Osteocyte (in vitro differentiated cells): ENCODE measurements at regions not wholly inside any gene's neighbourhood (a gene's known extent, or its start where the extent isn't known, plus 50 kb on each side); places are given as distances from the start of the nearest gene placed in this dataset.
A peak's percentile ranks its signal among the peaks of the same experiment; 100 is the strongest.
"Not testable (repeated sequence)": the region's sequence is repeated elsewhere in the genome, so short reads cannot be mapped to it uniquely, and the experiment has no call there.

Experiments used
- DNase-seq: peaks from one replicate; pipeline ENCODE4 v3.0.0; 2021; ENCODE audit warnings: mixed read lengths; ENCODE audit not compliant: unreplicated experiment; ENCODE audit errors: extremely low spot score
- H3K27ac Mint-ChIP-seq: one replicate; pipeline ENCODE4 v1.8.0; 2021; ENCODE audit warnings: mild to moderate bottlenecking, mixed read lengths; ENCODE audit not compliant: unreplicated experiment
- H3K27me3 Mint-ChIP-seq: one replicate; pipeline ENCODE4 v1.8.0; 2021; ENCODE audit warnings: mixed read lengths; ENCODE audit not compliant: unreplicated experiment
- H3K36me3 Mint-ChIP-seq: one replicate; pipeline ENCODE4 v1.8.0; 2021; ENCODE audit warnings: mixed read lengths; ENCODE audit not compliant: unreplicated experiment
- H3K4me1 Mint-ChIP-seq: one replicate; pipeline ENCODE4 v1.8.0; 2021; ENCODE audit warnings: mixed read lengths; ENCODE audit not compliant: unreplicated experiment
- H3K4me3 Mint-ChIP-seq: one replicate; pipeline ENCODE4 v1.8.0; 2021; ENCODE audit warnings: mild to moderate bottlenecking, moderate library complexity, mixed read lengths; ENCODE audit not compliant: unreplicated experiment
- H3K9me3 Mint-ChIP-seq: one replicate; pipeline ENCODE4 v1.8.0; 2021; ENCODE audit warnings: mixed read lengths; ENCODE audit not compliant: unreplicated experiment
- TF ChIP-seq, protein P1 (sequence below): fragments of 200-600 bp; sonication (generic); IDR thresholded peaks from 2 replicates; pipeline ENCODE4 v1.5.0; 2021; ENCODE audit warnings: antibody characterized with exemption, mild to moderate bottlenecking, moderate library complexity

DNA sequence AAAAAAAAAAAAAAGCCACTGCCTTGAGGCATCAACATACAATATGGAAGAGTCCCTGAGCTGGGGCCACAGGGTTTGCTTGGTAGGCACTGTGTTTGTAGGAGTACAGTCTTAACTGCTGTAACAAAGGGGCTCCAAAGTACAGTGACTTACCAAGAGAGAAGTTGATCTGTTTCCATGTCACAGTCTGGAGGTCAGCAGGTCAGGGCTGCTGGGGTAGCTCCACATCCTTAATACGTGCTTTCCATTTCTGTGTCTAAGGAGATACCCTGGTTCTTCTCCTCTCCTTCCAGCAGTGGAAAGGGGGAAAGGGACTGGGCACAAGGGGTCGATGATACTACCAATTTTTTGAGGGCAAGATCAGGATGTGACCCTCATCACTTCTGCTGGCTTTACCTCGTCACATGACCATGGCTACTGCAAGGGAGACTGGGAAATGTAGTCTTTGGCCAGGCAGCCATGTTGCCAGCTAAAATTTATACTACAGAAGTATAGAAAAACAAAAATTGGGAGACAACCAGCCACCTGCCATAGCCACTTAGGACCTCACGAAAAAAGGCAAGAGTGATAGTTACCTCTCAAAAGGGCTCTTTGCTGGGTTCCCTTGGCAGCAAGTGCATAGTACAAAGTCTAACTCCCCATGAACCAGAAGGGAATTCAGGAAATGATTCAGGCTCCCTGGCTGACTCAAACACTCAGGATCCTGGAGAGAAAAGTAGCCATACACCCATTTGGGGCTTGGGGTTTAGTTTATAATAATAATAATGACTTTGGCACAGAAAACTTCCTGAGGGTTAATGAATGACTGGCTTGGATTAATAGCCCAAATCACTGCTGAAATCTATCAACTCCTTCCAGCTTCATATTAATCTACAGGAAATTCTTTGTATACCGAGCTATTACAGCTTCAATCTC, 52.7 kb upstream of the ATP5PO start:
- H3K36me3 Mint-ChIP-seq: no peaks in the 10 kb centered on the region
- H3K27ac Mint-ChIP-seq: peak overlapping the region; percentile 81
- peak overlapping the region; percentile 46 for H3K4me3 Mint-ChIP-seq
- peaks cover 55% of the 10 kb centered on the region for H3K4me1 Mint-ChIP-seq
- TF ChIP-seq, protein P1, sequence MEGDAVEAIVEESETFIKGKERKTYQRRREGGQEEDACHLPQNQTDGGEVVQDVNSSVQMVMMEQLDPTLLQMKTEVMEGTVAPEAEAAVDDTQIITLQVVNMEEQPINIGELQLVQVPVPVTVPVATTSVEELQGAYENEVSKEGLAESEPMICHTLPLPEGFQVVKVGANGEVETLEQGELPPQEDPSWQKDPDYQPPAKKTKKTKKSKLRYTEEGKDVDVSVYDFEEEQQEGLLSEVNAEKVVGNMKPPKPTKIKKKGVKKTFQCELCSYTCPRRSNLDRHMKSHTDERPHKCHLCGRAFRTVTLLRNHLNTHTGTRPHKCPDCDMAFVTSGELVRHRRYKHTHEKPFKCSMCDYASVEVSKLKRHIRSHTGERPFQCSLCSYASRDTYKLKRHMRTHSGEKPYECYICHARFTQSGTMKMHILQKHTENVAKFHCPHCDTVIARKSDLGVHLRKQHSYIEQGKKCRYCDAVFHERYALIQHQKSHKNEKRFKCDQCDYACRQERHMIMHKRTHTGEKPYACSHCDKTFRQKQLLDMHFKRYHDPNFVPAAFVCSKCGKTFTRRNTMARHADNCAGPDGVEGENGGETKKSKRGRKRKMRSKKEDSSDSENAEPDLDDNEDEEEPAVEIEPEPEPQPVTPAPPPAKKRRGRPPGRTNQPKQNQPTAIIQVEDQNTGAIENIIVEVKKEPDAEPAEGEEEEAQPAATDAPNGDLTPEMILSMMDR: no peak
- peak; percentile 34 for DNase-seq
- no peaks in the 10 kb centered on the region for H3K9me3 Mint-ChIP-seq
- H3K27me3 Mint-ChIP-seq: no peaks in the 10 kb centered on the region

DNA sequence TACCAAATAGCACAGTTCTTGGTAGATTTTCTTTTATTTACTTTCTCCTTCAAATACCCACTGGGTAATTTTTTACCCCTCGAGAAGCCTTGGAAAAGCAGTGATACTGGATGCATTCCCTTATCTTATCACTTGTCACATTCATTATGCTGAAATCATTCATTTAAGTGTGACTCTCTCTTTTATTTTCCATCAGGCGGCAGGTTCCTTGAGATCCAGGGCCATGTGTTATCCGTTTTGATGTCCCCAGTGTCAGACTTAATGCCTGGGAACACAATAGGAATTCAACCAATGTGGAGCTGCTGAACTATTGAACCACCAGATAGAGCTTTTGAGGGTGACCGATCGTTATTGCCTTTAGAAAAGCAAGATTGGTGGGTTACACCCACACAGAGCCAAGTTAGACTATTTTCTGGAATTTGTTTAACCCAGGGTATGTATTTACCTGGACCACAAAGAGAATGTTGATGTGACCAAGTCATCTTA, 51.5 kb upstream of the ATP5PO start:
- H3K4me1 Mint-ChIP-seq: peaks cover 52% of the 10 kb centered on the region
- no peak overlapping the region for H3K4me3 Mint-ChIP-seq
- peak; percentile 10 for DNase-seq
- peaks cover 2% of the 10 kb centered on the region for H3K36me3 Mint-ChIP-seq
- no peaks in the 10 kb centered on the region for H3K27me3 Mint-ChIP-seq
- H3K9me3 Mint-ChIP-seq: no peaks in the 10 kb centered on the region
- TF ChIP-seq, protein P1: no peak
- H3K27ac Mint-ChIP-seq: no peak overlapping the region

DNA sequence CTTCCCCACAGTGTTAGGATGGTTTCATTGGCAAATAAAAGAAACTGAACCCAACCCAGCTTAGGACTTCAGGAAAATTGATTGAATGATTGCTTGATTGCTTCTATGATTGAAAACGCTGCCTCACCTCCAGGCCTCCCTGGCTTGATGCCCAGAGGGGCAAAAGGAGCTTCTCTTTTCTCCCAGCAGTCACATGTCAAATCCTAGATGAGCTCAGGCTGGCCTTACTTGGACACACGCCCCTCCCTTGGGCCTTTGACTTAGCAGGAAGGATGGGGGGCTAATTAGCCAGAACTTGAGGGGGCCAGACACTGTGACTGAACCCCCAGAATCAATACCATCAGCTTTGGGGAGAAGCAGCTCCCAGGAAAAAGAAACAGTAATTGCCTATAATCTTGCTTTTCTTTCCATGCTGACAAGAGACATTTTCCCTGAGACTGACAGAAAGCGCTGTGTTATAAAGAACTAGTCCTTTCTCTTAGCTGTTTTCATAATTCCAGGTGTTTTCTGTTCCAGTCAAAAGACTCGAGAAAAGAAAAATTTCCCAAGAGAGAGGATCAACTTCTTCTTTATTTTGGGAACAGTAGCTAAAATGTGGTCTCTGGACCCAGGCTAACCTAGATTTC, 50.8 kb upstream of the ATP5PO start:
- no peaks in the 10 kb centered on the region for H3K27me3 Mint-ChIP-seq
- DNase-seq: peak; percentile 23
- H3K36me3 Mint-ChIP-seq: peaks cover 2% of the 10 kb centered on the region
- H3K4me1 Mint-ChIP-seq: peaks cover 45% of the 10 kb centered on the region
- peak overlapping the region; percentile 23 for H3K27ac Mint-ChIP-seq
- TF ChIP-seq, protein P1: no peak
- no peak overlapping the region for H3K4me3 Mint-ChIP-seq
- H3K9me3 Mint-ChIP-seq: no peaks in the 10 kb centered on the region

DNA sequence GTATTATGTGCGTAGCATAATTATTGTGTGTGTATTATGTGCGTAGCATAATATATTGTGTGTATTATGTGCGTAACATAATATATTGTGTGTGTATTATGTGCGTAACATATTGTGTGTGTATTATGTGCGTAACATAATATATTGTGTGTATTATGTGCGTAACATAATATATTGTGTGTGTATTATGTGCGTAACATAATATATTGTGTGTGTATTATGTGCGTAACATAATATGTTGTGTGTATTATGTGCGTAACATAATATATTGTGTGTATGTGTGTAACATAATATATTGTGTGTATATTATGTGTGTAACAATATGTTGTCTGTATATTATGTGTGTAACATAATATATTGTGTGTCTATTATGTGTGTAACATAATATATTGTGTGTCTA, 50.1 kb upstream of the ATP5PO start:
- not testable (repeated sequence) for DNase-seq, H3K27ac Mint-ChIP-seq, H3K36me3 Mint-ChIP-seq, H3K27me3 Mint-ChIP-seq, H3K9me3 Mint-ChIP-seq, H3K4me3 Mint-ChIP-seq
- peaks cover 39% of the 10 kb centered on the region for H3K4me1 Mint-ChIP-seq
